Astrocyte of the spinal cord (primary cell): ENCODE measurements at regions not wholly inside any gene's neighbourhood (a gene's known extent, or its start where the extent isn't known, plus 50 kb on each side); places are given as distances from the start of the nearest gene placed in this dataset.

Experiments used
- DNase-seq: peaks from one replicate; pipeline ENCODE4 v3.0.0; 2011; ENCODE audit warnings: low read depth, low spot score
- H3K4me3 ChIP-seq: 2 replicates; pipeline ENCODE4 v1.5.1; 2011; ENCODE audit warnings: low read depth, mild to moderate bottlenecking, low read length, moderate library complexity
- CTCF ChIP-seq: IDR thresholded peaks from 2 replicates; pipeline ENCODE4 v1.5.1; 2012; ENCODE audit warnings: low read depth, mild to moderate bottlenecking, low read length, inconsistent platforms
- in situ Hi-C: cut with HindIII; loops from 2 replicates; pipeline ENCODE4 v1.10.0; 2017; ENCODE audit warnings: low sequenced_read_pairs

DNA sequence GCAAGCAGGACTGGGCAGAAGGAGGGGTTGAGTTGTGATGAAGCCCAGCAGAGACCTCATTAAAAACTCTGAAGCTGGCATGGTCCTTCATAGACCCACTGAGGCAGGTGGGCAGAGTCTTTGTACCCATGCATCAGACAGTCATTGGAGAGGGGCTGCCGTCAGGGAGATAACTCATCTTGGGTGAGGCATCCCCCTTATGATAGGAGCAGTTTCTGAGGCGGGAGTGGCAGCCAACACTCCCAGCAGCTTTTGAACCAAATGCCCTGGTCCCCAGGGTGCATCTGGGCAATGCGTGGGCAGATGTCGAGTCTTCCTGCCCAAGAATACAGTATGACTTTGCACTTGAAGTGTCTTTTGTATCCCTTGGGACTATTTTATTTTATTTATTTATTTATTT lies 68.1 kb downstream of the HTR5A start:
- H3K4me3 ChIP-seq = no peak overlapping the region
- TF ChIP-seq CTCF = no peak
- no peak for DNase-seq
- in situ Hi-C loops = no loop called here

DNA sequence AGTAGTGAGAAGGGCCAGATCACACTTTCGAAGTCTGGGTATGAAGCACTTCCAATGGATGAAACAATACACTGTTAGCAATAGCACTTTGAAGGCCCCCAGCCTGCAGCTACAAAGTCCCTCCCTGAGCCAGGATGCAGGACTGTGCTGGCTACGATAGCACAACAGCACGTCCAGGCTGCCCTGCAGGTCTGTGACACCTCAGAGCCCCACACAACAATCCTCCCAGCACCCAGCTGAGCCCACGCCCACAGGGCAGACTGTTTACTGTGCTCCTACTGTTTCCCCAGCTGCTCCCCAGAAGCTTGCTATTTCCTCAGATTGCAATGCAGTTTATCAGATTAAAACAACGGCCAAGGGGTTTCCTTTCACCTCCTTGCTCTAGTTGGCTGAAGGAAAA lies 71.4 kb downstream of the HTR5A start:
- in situ Hi-C loops = no loop called here
- no peak for DNase-seq
- no peak for TF ChIP-seq CTCF
- no peak overlapping the region for H3K4me3 ChIP-seq

GRCh38 chr7:155143381-155143780 lies 73.3 kb downstream of the HTR5A start:
- DNase-seq = no peak
- in situ Hi-C loops = no loop called here
- H3K4me3 ChIP-seq = no peak overlapping the region
- no peak for TF ChIP-seq CTCF

- no peak for TF ChIP-seq CTCF
- in situ Hi-C loops = no loop called here
- DNase-seq = no peak
- no peak overlapping the region for H3K4me3 ChIP-seq
Measured at GRCh38 chr7:155144371-155144770, 74.2 kb downstream of the HTR5A start.

- TF ChIP-seq CTCF = no peak
- H3K4me3 ChIP-seq = no peak overlapping the region
- in situ Hi-C loops = no loop called here
- DNase-seq = no peak
Measured at GRCh38 chr7:155145477-155146255, 75.5 kb downstream of the HTR5A start.

DNA sequence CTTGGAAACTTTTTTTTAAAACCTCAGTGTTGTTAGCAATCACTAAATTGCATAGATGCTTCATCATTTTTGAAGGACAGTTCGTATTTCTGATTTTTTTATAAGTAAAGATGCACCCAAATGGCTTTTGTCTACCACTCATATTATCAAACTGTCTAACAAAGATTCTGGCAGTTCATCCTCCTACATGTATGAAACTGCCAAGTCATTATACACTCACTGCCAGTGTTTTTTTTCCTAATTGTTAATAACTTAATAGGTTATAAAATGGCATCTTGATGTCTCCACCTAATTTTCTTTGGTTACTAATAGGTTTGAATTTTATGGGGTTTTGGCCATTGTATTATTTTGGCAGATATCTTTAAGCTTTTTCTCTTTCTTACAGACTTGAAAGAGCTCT lies 77.0 kb downstream of the HTR5A start:
- in situ Hi-C loops = no loop called here
- TF ChIP-seq CTCF = no peak
- no peak for DNase-seq
- H3K4me3 ChIP-seq = no peak overlapping the region
